Neural progenitor cell (in vitro differentiated cells): ENCODE measurements at regions not wholly inside any gene's neighbourhood (a gene's known extent, or its start where the extent isn't known, plus 50 kb on each side); places are given as distances from the start of the nearest gene placed in this dataset.

Experiments used
- DNase-seq: peaks from one replicate; pipeline ENCODE4 v3.0.0-alpha.2; 2016; ENCODE audit warnings: low spot score
- H2AFZ ChIP-seq: fragments of 200-600 bp; sonication (generic); replicated peaks from 2 replicates; pipeline ENCODE4 v1.6.1; 2016; ENCODE audit warnings: antibody characterized with exemption
- H3F3A ChIP-seq: fragments of 200-600 bp; sonication (generic); 2 replicates; pipeline ENCODE4 v1.6.1; 2016; ENCODE audit warnings: antibody characterized with exemption, low read depth
- H3K27ac ChIP-seq: fragments of 200-600 bp; sonication (generic); 2 replicates; pipeline ENCODE4 v1.5.1; 2016; ENCODE audit warnings: mild to moderate bottlenecking
- H3K27me3 ChIP-seq: fragments of 200-600 bp; sonication (generic); 2 replicates; pipeline ENCODE4 v1.6.1; 2016; ENCODE audit warnings: mild to moderate bottlenecking, moderate library complexity
- H3K36me3 ChIP-seq: fragments of 200-600 bp; sonication (generic); 2 replicates; pipeline ENCODE4 v1.5.1; 2016
- H3K4me1 ChIP-seq: fragments of 200-600 bp; sonication (generic); 2 replicates; pipeline ENCODE4 v1.6.1; 2016; ENCODE audit warnings: mixed run types
- H3K4me2 ChIP-seq: fragments of 200-600 bp; sonication (generic); 2 replicates; pipeline ENCODE4 v1.6.1; 2016
- H3K4me3 ChIP-seq: fragments of 200-600 bp; sonication (generic); 2 replicates; pipeline ENCODE4 v1.5.1; 2016
- H3K79me2 ChIP-seq: fragments of 200-600 bp; sonication (generic); 2 replicates; pipeline ENCODE4 v1.6.1; 2016; ENCODE audit warnings: low read depth
- H3K9ac ChIP-seq: fragments of 200-600 bp; sonication (generic); 2 replicates; pipeline ENCODE4 v1.6.1; 2016
- H3K9me3 ChIP-seq: fragments of 200-600 bp; sonication (generic); 2 replicates; pipeline ENCODE4 v1.5.1; 2016; ENCODE audit warnings: low read depth
- H4K20me1 ChIP-seq: fragments of 200-600 bp; sonication (generic); 2 replicates; pipeline ENCODE4 v1.6.1; 2016; ENCODE audit warnings: low read depth
- H3K27ac Mint-ChIP-seq: 3 replicates; pipeline ENCODE4 v1.8.0; 2021; ENCODE audit warnings: mixed read lengths
- H3K27me3 Mint-ChIP-seq: 2 replicates; pipeline ENCODE4 v1.8.0; 2022; ENCODE audit warnings: low read depth, mild to moderate bottlenecking, inconsistent platforms, moderate library complexity, mixed read lengths; ENCODE audit not compliant: insufficient read depth
- H3K36me3 Mint-ChIP-seq: 3 replicates; pipeline ENCODE4 v1.8.0; 2021; ENCODE audit warnings: mixed read lengths
- H3K4me1 Mint-ChIP-seq: 3 replicates; pipeline ENCODE4 v1.8.0; 2021; ENCODE audit warnings: mixed read lengths
- H3K4me3 Mint-ChIP-seq: 3 replicates; pipeline ENCODE4 v1.8.0; 2021; ENCODE audit warnings: mild to moderate bottlenecking, moderate library complexity, mixed read lengths
- H3K9me3 Mint-ChIP-seq: 3 replicates; pipeline ENCODE4 v1.8.0; 2020; ENCODE audit warnings: mixed read lengths
- EZH2 ChIP-seq: fragments of 200-600 bp; sonication (generic); IDR thresholded peaks from 2 replicates; pipeline ENCODE4 v1.6.1; 2017; ENCODE audit warnings: antibody characterized with exemption, mild to moderate bottlenecking, moderate library complexity
- EZH2phosphoT487 ChIP-seq: fragments of 200-600 bp; sonication (generic); IDR thresholded peaks from 2 replicates; pipeline ENCODE4 v1.6.1; 2017; ENCODE audit warnings: antibody characterized with exemption
- TF ChIP-seq, protein P1 (sequence below): fragments of 200-600 bp; sonication (generic); IDR thresholded peaks from 2 replicates; pipeline ENCODE4 v1.5.1; 2017; ENCODE audit warnings: antibody characterized with exemption, mild to moderate bottlenecking

DNA sequence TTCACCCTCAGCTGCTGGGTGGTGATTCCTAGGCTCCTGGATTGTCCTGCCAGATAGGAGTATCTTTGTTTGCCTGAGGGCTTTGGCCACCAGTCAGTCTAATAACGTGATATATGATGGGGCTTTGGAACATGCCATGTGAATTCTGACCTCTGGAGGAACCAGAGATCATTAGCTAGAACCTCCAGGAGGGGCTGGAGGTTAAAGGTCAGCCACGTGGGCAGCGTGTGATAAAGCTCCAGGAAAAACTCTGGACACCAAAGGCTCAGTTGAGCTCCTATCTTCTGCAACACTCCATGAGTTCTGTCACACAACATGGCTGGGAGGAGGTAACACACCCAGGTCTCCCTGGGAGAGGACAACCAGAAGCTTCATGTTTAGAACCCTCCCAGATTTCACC lies 251.1 kb downstream of the DAD1 start:
- peaks cover 8% of the 10 kb centered on the region for H3K4me1 ChIP-seq
- Mint-ChIP-seq H3K27ac (peak overlapping the region; percentile 14), H3K27me3 (peaks cover 3% of the 10 kb centered on the region), H3K36me3 (no peaks in the 10 kb centered on the region), H3K4me3 (no peak overlapping the region), H3K4me1 (peaks cover 9% of the 10 kb centered on the region), H3K9me3 (no peaks in the 10 kb centered on the region)
- no peak overlapping the region for H3K4me2 ChIP-seq
- H4K20me1 ChIP-seq: no peaks in the 10 kb centered on the region
- H3K36me3 ChIP-seq: no peaks in the 10 kb centered on the region
- DNase-seq: no peak
- TF ChIP-seq, protein P1, sequence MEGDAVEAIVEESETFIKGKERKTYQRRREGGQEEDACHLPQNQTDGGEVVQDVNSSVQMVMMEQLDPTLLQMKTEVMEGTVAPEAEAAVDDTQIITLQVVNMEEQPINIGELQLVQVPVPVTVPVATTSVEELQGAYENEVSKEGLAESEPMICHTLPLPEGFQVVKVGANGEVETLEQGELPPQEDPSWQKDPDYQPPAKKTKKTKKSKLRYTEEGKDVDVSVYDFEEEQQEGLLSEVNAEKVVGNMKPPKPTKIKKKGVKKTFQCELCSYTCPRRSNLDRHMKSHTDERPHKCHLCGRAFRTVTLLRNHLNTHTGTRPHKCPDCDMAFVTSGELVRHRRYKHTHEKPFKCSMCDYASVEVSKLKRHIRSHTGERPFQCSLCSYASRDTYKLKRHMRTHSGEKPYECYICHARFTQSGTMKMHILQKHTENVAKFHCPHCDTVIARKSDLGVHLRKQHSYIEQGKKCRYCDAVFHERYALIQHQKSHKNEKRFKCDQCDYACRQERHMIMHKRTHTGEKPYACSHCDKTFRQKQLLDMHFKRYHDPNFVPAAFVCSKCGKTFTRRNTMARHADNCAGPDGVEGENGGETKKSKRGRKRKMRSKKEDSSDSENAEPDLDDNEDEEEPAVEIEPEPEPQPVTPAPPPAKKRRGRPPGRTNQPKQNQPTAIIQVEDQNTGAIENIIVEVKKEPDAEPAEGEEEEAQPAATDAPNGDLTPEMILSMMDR: no peak
- no peak for TF ChIP-seq EZH2phosphoT487
- H3K9me3 ChIP-seq: no peaks in the 10 kb centered on the region
- H3K79me2 ChIP-seq: no peaks in the 10 kb centered on the region
- no peaks in the 10 kb centered on the region for H3F3A ChIP-seq
- no peaks in the 10 kb centered on the region for H3K27me3 ChIP-seq
- no peak overlapping the region for H3K27ac ChIP-seq
- H3K4me3 ChIP-seq: no peak overlapping the region
- H2AFZ ChIP-seq: no peak overlapping the region
- no peak overlapping the region for H3K9ac ChIP-seq

DNA sequence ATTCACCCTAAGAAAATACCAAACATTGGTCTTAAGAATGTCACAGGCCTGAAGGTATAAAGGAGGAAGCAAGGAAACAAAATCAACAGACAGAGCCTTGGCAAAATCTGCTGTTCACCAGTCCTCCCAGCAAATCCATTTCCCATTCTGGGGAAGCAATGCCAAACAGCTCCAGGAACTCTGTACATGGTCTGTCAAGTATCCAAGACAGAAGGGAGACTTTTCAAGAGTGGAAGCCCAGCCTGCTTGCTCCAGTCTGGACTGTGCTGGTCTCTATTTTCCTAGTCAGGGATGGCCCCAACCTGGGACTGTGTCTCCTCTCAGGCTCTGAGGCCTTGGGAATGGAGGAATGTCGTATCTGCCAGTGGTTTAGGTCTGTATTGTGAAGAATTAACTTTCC lies 251.5 kb downstream of the DAD1 start:
- no peak overlapping the region for H3K4me3 ChIP-seq
- H3K9me3 Mint-ChIP-seq: no peaks in the 10 kb centered on the region
- no peak for TF ChIP-seq EZH2phosphoT487
- TF ChIP-seq, protein P1: no peak
- H3K4me1 Mint-ChIP-seq: peaks cover 9% of the 10 kb centered on the region
- no peak overlapping the region for H3K4me2 ChIP-seq
- H4K20me1 ChIP-seq: no peaks in the 10 kb centered on the region
- H3K27ac ChIP-seq: no peak overlapping the region
- no peaks in the 10 kb centered on the region for H3K27me3 ChIP-seq
- no peaks in the 10 kb centered on the region for H3K36me3 Mint-ChIP-seq
- H3K27me3 Mint-ChIP-seq: peaks cover 3% of the 10 kb centered on the region
- H3K4me3 Mint-ChIP-seq: no peak overlapping the region
- DNase-seq: no peak
- H3F3A ChIP-seq: no peaks in the 10 kb centered on the region
- peaks cover 8% of the 10 kb centered on the region for H3K4me1 ChIP-seq
- H3K36me3 ChIP-seq: no peaks in the 10 kb centered on the region
- no peaks in the 10 kb centered on the region for H3K79me2 ChIP-seq
- H3K27ac Mint-ChIP-seq: no peak overlapping the region
- H3K9me3 ChIP-seq: no peaks in the 10 kb centered on the region
- H2AFZ ChIP-seq: no peak overlapping the region
- no peak overlapping the region for H3K9ac ChIP-seq

DNA sequence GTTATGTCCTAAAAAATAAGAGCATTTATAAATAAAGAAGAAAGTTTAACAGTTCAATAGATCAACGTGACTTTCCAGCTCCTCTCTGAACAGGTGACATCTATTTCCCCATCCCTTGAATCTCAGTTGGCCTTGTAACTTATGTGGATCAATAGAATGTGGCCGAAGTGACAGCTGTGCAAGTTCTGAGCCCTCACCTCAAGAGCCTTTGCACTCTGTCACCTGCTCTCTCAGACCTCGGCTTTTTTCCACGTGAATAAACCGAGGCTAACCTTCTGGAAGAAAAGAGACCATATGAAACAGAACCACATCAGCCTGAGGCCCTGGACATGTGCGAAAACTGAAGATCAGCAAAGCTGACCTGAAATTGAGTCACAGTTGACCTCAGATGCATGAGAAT lies 253.0 kb downstream of the DAD1 start:
- H3K4me1 Mint-ChIP-seq: peaks cover 9% of the 10 kb centered on the region
- Histone ChIP-seq H4K20me1 (no peaks in the 10 kb centered on the region), H3K9me3 (no peaks in the 10 kb centered on the region), H2AFZ (no peak overlapping the region), H3K4me3 (no peak overlapping the region), H3K27me3 (no peaks in the 10 kb centered on the region), H3K4me1 (peaks cover 8% of the 10 kb centered on the region), H3K27ac (no peak overlapping the region), H3K79me2 (no peaks in the 10 kb centered on the region), H3K9ac (no peak overlapping the region), H3K36me3 (no peaks in the 10 kb centered on the region), H3F3A (no peaks in the 10 kb centered on the region), H3K4me2 (no peak overlapping the region)
- H3K27ac Mint-ChIP-seq: no peak overlapping the region
- no peak for TF ChIP-seq EZH2
- TF ChIP-seq, protein P1: no peak
- peaks cover 3% of the 10 kb centered on the region for H3K27me3 Mint-ChIP-seq
- no peaks in the 10 kb centered on the region for H3K36me3 Mint-ChIP-seq
- H3K4me3 Mint-ChIP-seq: no peak overlapping the region
- H3K9me3 Mint-ChIP-seq: no peaks in the 10 kb centered on the region
- no peak for DNase-seq

DNA sequence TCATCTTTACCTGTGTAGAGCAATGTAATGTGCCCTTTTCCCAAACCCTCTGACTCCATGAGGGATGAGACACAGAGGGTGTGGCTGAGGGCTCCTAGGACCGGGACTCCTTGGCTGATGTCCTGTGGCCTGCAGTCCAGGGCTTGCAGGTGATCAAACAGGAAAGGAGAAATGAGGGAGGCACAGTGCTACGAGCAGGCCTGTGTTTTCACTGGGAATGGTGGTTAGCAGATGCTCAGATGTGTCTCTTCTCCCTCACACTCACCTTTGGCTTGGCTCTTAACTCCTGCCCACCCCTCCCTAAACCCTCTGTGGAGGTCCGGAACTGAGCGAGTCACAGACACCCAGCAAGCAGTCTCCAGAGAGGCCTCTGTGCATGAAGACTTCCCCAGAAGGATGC lies 254.4 kb downstream of the DAD1 start:
- Histone ChIP-seq H3K9me3 (peaks cover 3% of the 10 kb centered on the region), H3K9ac (no peak overlapping the region), H3F3A (no peaks in the 10 kb centered on the region), H3K27me3 (no peaks in the 10 kb centered on the region), H3K4me2 (no peak overlapping the region), H2AFZ (no peak overlapping the region), H3K4me1 (peaks cover 8% of the 10 kb centered on the region), H3K4me3 (no peak overlapping the region), H3K79me2 (no peaks in the 10 kb centered on the region), H3K27ac (no peak overlapping the region), H4K20me1 (no peaks in the 10 kb centered on the region), H3K36me3 (no peaks in the 10 kb centered on the region)
- no peak for DNase-seq
- TF ChIP-seq EZH2phosphoT487: no peak
- TF ChIP-seq, protein P1: no peak
- TF ChIP-seq EZH2: no peak
- Mint-ChIP-seq H3K4me1 (peaks cover 9% of the 10 kb centered on the region), H3K4me3 (no peak overlapping the region), H3K27me3 (peaks cover 3% of the 10 kb centered on the region), H3K36me3 (no peaks in the 10 kb centered on the region), H3K9me3 (no peaks in the 10 kb centered on the region), H3K27ac (no peak overlapping the region)
